ENCODE measurements at regions not wholly inside any gene's neighbourhood (a gene's known extent, or its start where the extent isn't known, plus 50 kb on each side); places are given as distances from the start of the nearest gene placed in this dataset.

GRCh38 chr5:61637566-61637965 lies 305.5 kb downstream of the ZSWIM6 start:
- Histone ChIP-seq H3K9me3 (no peaks in the 10 kb centered on the region), H3K36me3 (ENCODE audit: low read depth, missing control alignments) (no peaks in the 10 kb centered on the region), H3K4me1 (peaks cover 11% of the 10 kb centered on the region), H3K27ac (no peak overlapping the region), H3K4me3 (no peak overlapping the region), H3K27me3 (no peaks in the 10 kb centered on the region)
- no peak for DNase-seq
- no peak for TF ChIP-seq CTCF (IDR thresholded peaks at IDR 0.05)
- TF ChIP-seq POLR2A (IDR thresholded peaks at IDR 0.05), result no peak
- intact Hi-C loops (cut with DNase I; ENCODE audit: low total_unique reads), result no loop called here

- H3K27me3 ChIP-seq, result no peaks in the 10 kb centered on the region
- H3K36me3 ChIP-seq (ENCODE audit: low read depth, missing control alignments), result no peaks in the 10 kb centered on the region
- H3K4me1 ChIP-seq, result peaks cover 11% of the 10 kb centered on the region
- WGBS, 2 donors, result 80 to 92% methylated on average over 5 of the region's 5 CpGs
- intact Hi-C loops (cut with DNase I; ENCODE audit: low total_unique reads), result no loop called here
- no peak overlapping the region for H3K27ac ChIP-seq
- no peak overlapping the region for H3K4me3 ChIP-seq
- no peaks in the 10 kb centered on the region for H3K9me3 ChIP-seq
- TF ChIP-seq CTCF (IDR thresholded peaks at IDR 0.05), result no peak
- no peak for TF ChIP-seq POLR2A (IDR thresholded peaks at IDR 0.05)
- DNase-seq, result peak; percentile 32
Measured at GRCh38 chr5:61638476-61638875, 306.4 kb downstream of the ZSWIM6 start.

- H3K4me1 ChIP-seq, result peaks cover 11% of the 10 kb centered on the region
- WGBS, 2 donors, result 66 to 67% methylated on average over 7 of the region's 7 CpGs
- intact Hi-C loops (cut with DNase I; ENCODE audit: low total_unique reads), result no loop called here
Measured at GRCh38 chr5:61640179-61641021, 308.3 kb downstream of the ZSWIM6 start.

GRCh38 chr5:61641748-61642565 lies 309.9 kb downstream of the ZSWIM6 start:
- intact Hi-C loops (cut with DNase I; ENCODE audit: low total_unique reads), result no loop called here
- Histone ChIP-seq H3K27me3 (no peaks in the 10 kb centered on the region), H3K36me3 (ENCODE audit: low read depth, missing control alignments) (no peaks in the 10 kb centered on the region), H3K9me3 (no peaks in the 10 kb centered on the region), H3K27ac (no peak overlapping the region), H3K4me3 (no peak overlapping the region), H3K4me1 (peaks cover 11% of the 10 kb centered on the region)
- DNase-seq, result no peak
- 85 to 87% methylated on average over 7 of the region's 7 CpGs for WGBS, 2 donors
- no peak for TF ChIP-seq CTCF (IDR thresholded peaks at IDR 0.05)
- TF ChIP-seq POLR2A (IDR thresholded peaks at IDR 0.05), result no peak

More at GRCh38 chr5:61640179-61641021, 308.3 kb downstream of the ZSWIM6 start:
- no peak for TF ChIP-seq CTCF (IDR thresholded peaks at IDR 0.05)
- TF ChIP-seq POLR2A (IDR thresholded peaks at IDR 0.05), result no peak
- Histone ChIP-seq H3K9me3 (no peaks in the 10 kb centered on the region), H3K36me3 (ENCODE audit: low read depth, missing control alignments) (no peaks in the 10 kb centered on the region), H3K27ac (no peak overlapping the region), H3K27me3 (no peaks in the 10 kb centered on the region), H3K4me3 (no peak overlapping the region)
- DNase-seq, result no peak

Data from testis (tissue), 2 donors.